Neural progenitor cell (in vitro differentiated cells): ENCODE measurements at regions not wholly inside any gene's neighbourhood (a gene's known extent, or its start where the extent isn't known, plus 50 kb on each side); places are given as distances from the start of the nearest gene placed in this dataset.

Experiments used
- DNase-seq: peaks from one replicate; pipeline ENCODE4 v3.0.0-alpha.2; 2016; ENCODE audit warnings: low spot score
- H2AFZ ChIP-seq: fragments of 200-600 bp; sonication (generic); replicated peaks from 2 replicates; pipeline ENCODE4 v1.6.1; 2016; ENCODE audit warnings: antibody characterized with exemption
- H3F3A ChIP-seq: fragments of 200-600 bp; sonication (generic); 2 replicates; pipeline ENCODE4 v1.6.1; 2016; ENCODE audit warnings: antibody characterized with exemption, low read depth
- H3K27ac ChIP-seq: fragments of 200-600 bp; sonication (generic); 2 replicates; pipeline ENCODE4 v1.5.1; 2016; ENCODE audit warnings: mild to moderate bottlenecking
- H3K27me3 ChIP-seq: fragments of 200-600 bp; sonication (generic); 2 replicates; pipeline ENCODE4 v1.6.1; 2016; ENCODE audit warnings: mild to moderate bottlenecking, moderate library complexity
- H3K36me3 ChIP-seq: fragments of 200-600 bp; sonication (generic); 2 replicates; pipeline ENCODE4 v1.5.1; 2016
- H3K4me1 ChIP-seq: fragments of 200-600 bp; sonication (generic); 2 replicates; pipeline ENCODE4 v1.6.1; 2016; ENCODE audit warnings: mixed run types
- H3K4me2 ChIP-seq: fragments of 200-600 bp; sonication (generic); 2 replicates; pipeline ENCODE4 v1.6.1; 2016
- H3K4me3 ChIP-seq: fragments of 200-600 bp; sonication (generic); 2 replicates; pipeline ENCODE4 v1.5.1; 2016
- H3K79me2 ChIP-seq: fragments of 200-600 bp; sonication (generic); 2 replicates; pipeline ENCODE4 v1.6.1; 2016; ENCODE audit warnings: low read depth
- H3K9ac ChIP-seq: fragments of 200-600 bp; sonication (generic); 2 replicates; pipeline ENCODE4 v1.6.1; 2016
- H3K9me3 ChIP-seq: fragments of 200-600 bp; sonication (generic); 2 replicates; pipeline ENCODE4 v1.5.1; 2016; ENCODE audit warnings: low read depth
- H4K20me1 ChIP-seq: fragments of 200-600 bp; sonication (generic); 2 replicates; pipeline ENCODE4 v1.6.1; 2016; ENCODE audit warnings: low read depth
- H3K27ac Mint-ChIP-seq: 3 replicates; pipeline ENCODE4 v1.8.0; 2021; ENCODE audit warnings: mixed read lengths
- H3K27me3 Mint-ChIP-seq: 2 replicates; pipeline ENCODE4 v1.8.0; 2022; ENCODE audit warnings: low read depth, mild to moderate bottlenecking, inconsistent platforms, moderate library complexity, mixed read lengths; ENCODE audit not compliant: insufficient read depth
- H3K36me3 Mint-ChIP-seq: 3 replicates; pipeline ENCODE4 v1.8.0; 2021; ENCODE audit warnings: mixed read lengths
- H3K4me1 Mint-ChIP-seq: 3 replicates; pipeline ENCODE4 v1.8.0; 2021; ENCODE audit warnings: mixed read lengths
- H3K4me3 Mint-ChIP-seq: 3 replicates; pipeline ENCODE4 v1.8.0; 2021; ENCODE audit warnings: mild to moderate bottlenecking, moderate library complexity, mixed read lengths
- H3K9me3 Mint-ChIP-seq: 3 replicates; pipeline ENCODE4 v1.8.0; 2020; ENCODE audit warnings: mixed read lengths
- EZH2 ChIP-seq: fragments of 200-600 bp; sonication (generic); IDR thresholded peaks from 2 replicates; pipeline ENCODE4 v1.6.1; 2017; ENCODE audit warnings: antibody characterized with exemption, mild to moderate bottlenecking, moderate library complexity
- EZH2phosphoT487 ChIP-seq: fragments of 200-600 bp; sonication (generic); IDR thresholded peaks from 2 replicates; pipeline ENCODE4 v1.6.1; 2017; ENCODE audit warnings: antibody characterized with exemption
- TF ChIP-seq, protein P1 (sequence below): fragments of 200-600 bp; sonication (generic); IDR thresholded peaks from 2 replicates; pipeline ENCODE4 v1.5.1; 2017; ENCODE audit warnings: antibody characterized with exemption, mild to moderate bottlenecking

DNA sequence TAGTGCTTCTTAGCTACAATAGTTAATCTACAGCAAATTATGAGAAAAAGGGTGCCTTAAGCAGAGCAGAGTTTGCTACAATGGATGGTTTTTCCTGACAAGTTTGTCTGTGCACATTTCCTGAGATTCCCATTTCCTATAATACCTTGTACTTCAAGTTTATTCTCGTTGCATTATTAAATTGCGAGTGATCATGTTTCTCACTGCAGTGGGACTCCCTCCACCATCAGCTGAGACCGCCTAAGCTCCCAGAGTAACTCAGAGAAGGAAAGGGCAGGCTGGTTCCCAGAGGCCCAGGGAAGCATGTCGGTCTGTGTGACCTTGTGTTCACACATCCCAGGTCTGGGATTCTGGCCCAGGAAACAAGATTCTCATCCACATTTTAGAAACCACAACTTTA lies 162.1 kb downstream of the ARL4C start:
- peak overlapping the region; percentile 90 for H3K27ac Mint-ChIP-seq
- peaks cover 8% of the 10 kb centered on the region for H3K27me3 Mint-ChIP-seq

GRCh38 chr2:234334151-234334550 lies 162.7 kb downstream of the ARL4C start:
- Mint-ChIP-seq H3K27ac (peak overlapping the region; percentile 99), H3K9me3 (peaks cover 10% of the 10 kb centered on the region), H3K36me3 (no peaks in the 10 kb centered on the region), H3K27me3 (peaks cover 6% of the 10 kb centered on the region), H3K4me1 (peaks cover 48% of the 10 kb centered on the region), H3K4me3 (no peak overlapping the region)
- H3K79me2 ChIP-seq, result no peaks in the 10 kb centered on the region
- no peak overlapping the region for H3K4me3 ChIP-seq
- H3K27ac ChIP-seq, result no peak overlapping the region
- H3K4me2 ChIP-seq, result no peak overlapping the region
- H2AFZ ChIP-seq, result peak overlapping the region; percentile 23
- no peaks in the 10 kb centered on the region for H3F3A ChIP-seq
- peak; percentile 37 for DNase-seq
- peaks cover 9% of the 10 kb centered on the region for H3K4me1 ChIP-seq
- H4K20me1 ChIP-seq, result no peaks in the 10 kb centered on the region
- H3K9me3 ChIP-seq, result no peaks in the 10 kb centered on the region
- no peak overlapping the region for H3K9ac ChIP-seq
- TF ChIP-seq EZH2phosphoT487, result no peak
- TF ChIP-seq, protein P1, sequence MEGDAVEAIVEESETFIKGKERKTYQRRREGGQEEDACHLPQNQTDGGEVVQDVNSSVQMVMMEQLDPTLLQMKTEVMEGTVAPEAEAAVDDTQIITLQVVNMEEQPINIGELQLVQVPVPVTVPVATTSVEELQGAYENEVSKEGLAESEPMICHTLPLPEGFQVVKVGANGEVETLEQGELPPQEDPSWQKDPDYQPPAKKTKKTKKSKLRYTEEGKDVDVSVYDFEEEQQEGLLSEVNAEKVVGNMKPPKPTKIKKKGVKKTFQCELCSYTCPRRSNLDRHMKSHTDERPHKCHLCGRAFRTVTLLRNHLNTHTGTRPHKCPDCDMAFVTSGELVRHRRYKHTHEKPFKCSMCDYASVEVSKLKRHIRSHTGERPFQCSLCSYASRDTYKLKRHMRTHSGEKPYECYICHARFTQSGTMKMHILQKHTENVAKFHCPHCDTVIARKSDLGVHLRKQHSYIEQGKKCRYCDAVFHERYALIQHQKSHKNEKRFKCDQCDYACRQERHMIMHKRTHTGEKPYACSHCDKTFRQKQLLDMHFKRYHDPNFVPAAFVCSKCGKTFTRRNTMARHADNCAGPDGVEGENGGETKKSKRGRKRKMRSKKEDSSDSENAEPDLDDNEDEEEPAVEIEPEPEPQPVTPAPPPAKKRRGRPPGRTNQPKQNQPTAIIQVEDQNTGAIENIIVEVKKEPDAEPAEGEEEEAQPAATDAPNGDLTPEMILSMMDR, result no peak
- TF ChIP-seq EZH2, result no peak
- H3K36me3 ChIP-seq, result no peaks in the 10 kb centered on the region
- H3K27me3 ChIP-seq, result no peaks in the 10 kb centered on the region

More for the DNA sequence above, 162.1 kb downstream of the ARL4C start:
- H3K27ac ChIP-seq, result no peak overlapping the region
- H3K27me3 ChIP-seq, result no peaks in the 10 kb centered on the region
- no peaks in the 10 kb centered on the region for H3K79me2 ChIP-seq
- no peaks in the 10 kb centered on the region for H4K20me1 ChIP-seq
- H3K36me3 Mint-ChIP-seq, result no peaks in the 10 kb centered on the region
- peaks cover 48% of the 10 kb centered on the region for H3K4me1 Mint-ChIP-seq
- peaks cover 14% of the 10 kb centered on the region for H3K9me3 Mint-ChIP-seq
- no peak overlapping the region for H3K4me2 ChIP-seq
- no peak for DNase-seq
- H3K4me3 ChIP-seq, result no peak overlapping the region
- H3K4me3 Mint-ChIP-seq, result peak overlapping the region; percentile 66
- no peak overlapping the region for H3K9ac ChIP-seq
- peaks cover 9% of the 10 kb centered on the region for H3K4me1 ChIP-seq
- no peaks in the 10 kb centered on the region for H3K36me3 ChIP-seq
- H2AFZ ChIP-seq, result no peak overlapping the region
- H3K9me3 ChIP-seq, result no peaks in the 10 kb centered on the region
- H3F3A ChIP-seq, result no peaks in the 10 kb centered on the region
- no peak for TF ChIP-seq EZH2phosphoT487
- TF ChIP-seq EZH2, result no peak
- TF ChIP-seq, protein P1, result no peak

DNA sequence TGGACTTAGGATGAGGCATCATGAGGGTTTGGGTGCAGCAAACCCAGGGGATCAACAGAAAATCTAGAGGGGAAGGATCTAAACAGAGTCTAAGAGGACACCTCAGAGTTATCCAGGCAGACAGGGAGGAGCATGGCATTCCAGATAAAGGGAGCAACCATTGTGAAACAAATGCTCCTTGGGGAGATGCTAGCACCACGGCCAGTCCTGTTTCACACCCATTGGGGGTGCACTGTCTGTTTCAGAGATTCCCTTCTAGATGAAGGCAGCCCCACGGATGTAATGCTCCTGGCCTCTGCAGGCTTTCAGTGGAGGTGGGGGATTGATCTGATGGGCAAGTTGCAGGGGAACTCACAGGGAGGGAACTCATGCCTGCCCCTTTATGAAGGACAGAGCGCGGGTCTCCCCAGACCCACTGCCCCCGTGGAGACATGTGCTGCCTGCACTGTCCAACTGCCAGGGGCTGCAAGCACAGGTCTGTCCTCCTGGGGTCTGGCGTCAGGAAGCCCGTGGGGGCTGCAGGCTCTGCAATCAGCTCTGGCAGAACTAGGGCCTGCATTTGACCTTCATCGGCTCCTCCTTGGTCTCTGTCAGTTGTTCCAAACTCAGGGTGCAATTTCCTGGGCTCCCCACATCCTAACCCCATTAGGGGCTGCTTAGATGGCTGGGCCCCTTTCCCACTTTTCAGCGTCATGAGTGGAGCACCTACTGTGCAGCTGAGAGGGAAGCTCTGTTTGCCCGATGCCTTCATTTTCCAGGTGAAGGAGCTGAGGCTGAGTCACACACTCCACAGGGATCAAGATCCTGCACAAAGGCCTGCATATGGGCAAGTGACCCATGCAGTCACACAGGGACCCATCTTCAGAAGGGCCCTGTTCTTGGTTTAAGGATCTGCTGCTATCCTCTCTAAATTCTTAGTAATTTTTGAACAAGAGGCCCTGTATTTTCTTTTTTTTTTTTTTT lies 163.4 kb downstream of the ARL4C start:
- Histone ChIP-seq H2AFZ (peak overlapping the region; percentile 55), H4K20me1 (no peaks in the 10 kb centered on the region), H3K9ac (no peak overlapping the region), H3K9me3 (no peaks in the 10 kb centered on the region), H3K36me3 (no peaks in the 10 kb centered on the region), H3F3A (no peaks in the 10 kb centered on the region), H3K27ac (no peak overlapping the region), H3K4me2 (no peak overlapping the region), H3K4me3 (no peak overlapping the region), H3K27me3 (no peaks in the 10 kb centered on the region), H3K4me1 (peaks cover 9% of the 10 kb centered on the region), H3K79me2 (no peaks in the 10 kb centered on the region)
- Mint-ChIP-seq H3K36me3 (no peaks in the 10 kb centered on the region), H3K4me3 (no peak overlapping the region), H3K4me1 (peaks cover 48% of the 10 kb centered on the region), H3K27me3 (peaks cover 6% of the 10 kb centered on the region), H3K27ac (peak overlapping the region; percentile 83), H3K9me3 (peaks cover 5% of the 10 kb centered on the region)
- no peak for DNase-seq
- TF ChIP-seq EZH2 (no peak), EZH2phosphoT487 (no peak)
- TF ChIP-seq, protein P1, result no peak
